HG03378 (cell line): ENCODE measurements at regions not wholly inside any gene's neighbourhood (a gene's known extent, or its start where the extent isn't known, plus 50 kb on each side); places are given as distances from the start of the nearest gene placed in this dataset.

Experiments used
- ATAC-seq: cut with Tn5 transposase; IDR thresholded peaks from one replicate; pipeline ENCODE4 v1.9.1; 2021; ENCODE audit warnings: mild to moderate bottlenecking, moderate library complexity; ENCODE audit not compliant: unreplicated experiment

- no peak for ATAC-seq
Measured at GRCh38 chr13:81488021-81488420, 1147.1 kb upstream of the SPRY2 start.

- no peak for ATAC-seq
Measured at GRCh38 chr13:81487151-81487550, 1146.2 kb upstream of the SPRY2 start.

- ATAC-seq, result no peak
Measured at GRCh38 chr13:81480634-81481033, 1139.7 kb upstream of the SPRY2 start.

GRCh38 chr13:81473366-81473899 lies 1132.5 kb upstream of the SPRY2 start:
- no peak for ATAC-seq

- ATAC-seq, result no peak
Measured at GRCh38 chr13:81458170-81458569, 1117.2 kb upstream of the SPRY2 start.

- no peak for ATAC-seq
Measured at GRCh38 chr13:81446441-81446840, 1105.5 kb upstream of the SPRY2 start.

GRCh38 chr13:81442904-81443303 lies 1102.0 kb upstream of the SPRY2 start:
- ATAC-seq, result no peak

- no peak for ATAC-seq
Measured at GRCh38 chr13:81425286-81425685, 1084.4 kb upstream of the SPRY2 start.

- no peak for ATAC-seq
Measured at GRCh38 chr13:81409284-81409683, 1068.4 kb upstream of the SPRY2 start.

- no peak for ATAC-seq
Measured at GRCh38 chr13:81408647-81409046, 1067.7 kb upstream of the SPRY2 start.

- ATAC-seq, result peak; percentile 86
Measured at GRCh38 chr13:81406639-81407292, 1065.8 kb upstream of the SPRY2 start.

GRCh38 chr13:81406022-81406421 lies 1065.1 kb upstream of the SPRY2 start:
- ATAC-seq, result no peak

- ATAC-seq, result no peak
Measured at GRCh38 chr13:81396192-81396591, 1055.3 kb upstream of the SPRY2 start.

GRCh38 chr13:81395368-81395767 lies 1054.4 kb upstream of the SPRY2 start:
- ATAC-seq, result no peak

- ATAC-seq, result no peak
Measured at GRCh38 chr13:81394640-81395039, 1053.7 kb upstream of the SPRY2 start.

GRCh38 chr13:81393721-81394120 lies 1052.8 kb upstream of the SPRY2 start:
- ATAC-seq, result no peak

- no peak for ATAC-seq
Measured at GRCh38 chr13:81393110-81393509, 1052.2 kb upstream of the SPRY2 start.

GRCh38 chr13:81388400-81388799 lies 1047.5 kb upstream of the SPRY2 start:
- peak; percentile 79 for ATAC-seq

- ATAC-seq, result no peak
Measured at GRCh38 chr13:81383444-81383843, 1042.5 kb upstream of the SPRY2 start.

GRCh38 chr13:81382246-81382645 lies 1041.3 kb upstream of the SPRY2 start:
- no peak for ATAC-seq

- ATAC-seq, result peak; percentile 73
Measured at GRCh38 chr13:81381560-81381959, 1040.6 kb upstream of the SPRY2 start.

GRCh38 chr13:81379183-81379582 lies 1038.3 kb upstream of the SPRY2 start:
- ATAC-seq, result no peak

GRCh38 chr13:81377921-81378320 lies 1037.0 kb upstream of the SPRY2 start:
- ATAC-seq, result no peak
